GM12891 (cell line): ENCODE measurements at regions not wholly inside any gene's neighbourhood (a gene's known extent, or its start where the extent isn't known, plus 50 kb on each side); places are given as distances from the start of the nearest gene placed in this dataset.

Experiments used
- PAX5 ChIP-seq: IDR thresholded peaks from 2 replicates; pipeline ENCODE4 v1.6.1; 2011; ENCODE audit warnings: low read length, moderate library complexity, mild to moderate bottlenecking; ENCODE audit not compliant: insufficient read depth, severe bottlenecking
- POLR2A ChIP-seq: IDR thresholded peaks from 2 replicates; pipeline ENCODE4 v1.6.1; 2011; ENCODE audit warnings: low read depth, low read length, control low read depth
- POLR2AphosphoS5 ChIP-seq: IDR thresholded peaks from 2 replicates; pipeline ENCODE4 v1.6.1; 2011; ENCODE audit warnings: low read depth, low read length, control low read depth
- POU2F2 ChIP-seq: IDR thresholded peaks from 2 replicates; pipeline ENCODE4 v1.6.1; 2011; ENCODE audit warnings: low read depth, mild to moderate bottlenecking, control low read depth, low read length, moderate library complexity
- SPI1 ChIP-seq: IDR thresholded peaks from 2 replicates; pipeline ENCODE4 v1.6.1; 2011; ENCODE audit warnings: low read depth, low read length, control low read depth
- TAF1 ChIP-seq: IDR thresholded peaks from 2 replicates; pipeline ENCODE4 v1.6.1; 2011; ENCODE audit warnings: low read depth, low read length, control low read depth

- TF ChIP-seq TAF1 (no peak), POLR2A (no peak), POLR2AphosphoS5 (no peak), POU2F2 (no peak), SPI1 (no peak), PAX5 (no peak)
Observed at GRCh38 chr11:91585035-91585801, 639.4 kb upstream of the FAT3 start.
